Suppressor macrophage treated with lipopolysaccharide for 4 hours (primary cell): ENCODE measurements at regions not wholly inside any gene's neighbourhood (a gene's known extent, or its start where the extent isn't known, plus 50 kb on each side); places are given as distances from the start of the nearest gene placed in this dataset.

Source experiments
- DNase-seq: peaks from one replicate; pipeline ENCODE4 v3.0.0-alpha.2; 2020

DNA sequence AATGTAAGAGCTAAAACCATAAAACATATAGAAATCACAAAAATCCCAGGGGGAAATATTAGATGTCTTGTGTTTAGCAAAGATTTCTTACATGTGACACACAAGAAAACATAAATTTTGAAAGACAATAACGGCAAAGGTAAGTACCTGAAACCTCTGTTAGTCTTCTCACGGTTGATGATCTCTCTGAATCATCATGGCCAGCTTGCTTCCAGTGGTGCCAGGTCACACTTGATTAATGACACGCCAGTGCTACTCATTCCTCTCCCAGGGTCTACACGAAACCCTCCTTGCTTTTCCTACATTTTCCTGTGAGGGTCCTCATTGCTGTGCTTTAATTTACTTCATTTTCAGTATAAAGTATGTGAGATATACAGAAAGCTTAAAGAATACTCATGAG lies 114.4 kb upstream of the PARP11 start:
- no peak for DNase-seq

GRCh38 chr12:3980504-3981272 lies 107.5 kb upstream of the PARP11 start:
- DNase-seq = no peak

GRCh38 chr12:3977621-3978020 lies 104.4 kb upstream of the PARP11 start:
- DNase-seq = no peak

- DNase-seq = no peak
Measured at GRCh38 chr12:3976351-3976938, 103.2 kb upstream of the PARP11 start.

GRCh38 chr12:3975652-3976051 lies 102.5 kb upstream of the PARP11 start:
- no peak for DNase-seq

DNA sequence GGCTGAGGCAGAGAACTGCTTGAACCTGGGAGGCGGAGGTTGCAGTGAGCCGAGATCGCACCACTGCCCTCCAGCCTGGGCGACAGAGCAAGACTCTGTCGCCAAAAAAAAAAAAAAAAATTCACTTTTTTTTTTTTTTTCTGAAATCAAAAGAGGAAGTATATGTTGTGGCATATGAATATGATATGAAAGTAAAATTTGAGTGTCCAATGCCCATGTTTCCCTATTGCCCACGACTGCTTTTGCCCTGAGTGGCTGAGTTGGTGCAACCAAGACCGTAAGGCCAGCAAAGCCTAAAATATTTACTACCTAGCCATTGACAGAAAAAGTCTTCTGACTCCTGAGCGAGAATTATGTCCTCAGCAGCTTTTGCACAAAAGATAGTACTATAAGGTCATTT lies 101.7 kb upstream of the PARP11 start:
- peak; percentile 65 for DNase-seq

- peak; percentile 77 for DNase-seq
Measured at GRCh38 chr12:3973973-3974644, 100.9 kb upstream of the PARP11 start.

- no peak for DNase-seq
Measured at GRCh38 chr12:3973269-3973884, 100.2 kb upstream of the PARP11 start.

DNA sequence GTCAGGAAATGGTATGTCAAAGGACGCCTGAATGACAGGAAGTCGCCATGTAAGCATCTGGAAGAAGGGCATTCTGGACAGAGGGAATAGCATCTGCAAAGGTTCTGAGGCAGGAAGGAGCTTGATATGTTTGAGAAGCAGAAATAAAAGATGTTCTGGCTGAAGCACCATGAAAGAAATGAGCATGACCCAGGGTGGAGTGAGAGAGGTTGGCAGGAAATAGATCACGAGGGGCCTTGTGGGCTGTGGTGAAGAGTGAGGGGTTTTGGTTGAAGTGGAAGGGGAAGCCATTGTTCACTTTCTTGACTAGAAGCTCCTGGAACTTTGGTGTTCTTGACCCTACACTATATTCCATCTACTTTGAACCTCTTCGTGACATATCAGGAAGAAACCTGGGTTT lies 99.4 kb upstream of the PARP11 start:
- DNase-seq = no peak

GRCh38 chr12:3968523-3968922 lies 95.3 kb upstream of the PARP11 start:
- DNase-seq = no peak

- no peak for DNase-seq
Measured at GRCh38 chr12:3967556-3968160, 94.5 kb upstream of the PARP11 start.

DNA sequence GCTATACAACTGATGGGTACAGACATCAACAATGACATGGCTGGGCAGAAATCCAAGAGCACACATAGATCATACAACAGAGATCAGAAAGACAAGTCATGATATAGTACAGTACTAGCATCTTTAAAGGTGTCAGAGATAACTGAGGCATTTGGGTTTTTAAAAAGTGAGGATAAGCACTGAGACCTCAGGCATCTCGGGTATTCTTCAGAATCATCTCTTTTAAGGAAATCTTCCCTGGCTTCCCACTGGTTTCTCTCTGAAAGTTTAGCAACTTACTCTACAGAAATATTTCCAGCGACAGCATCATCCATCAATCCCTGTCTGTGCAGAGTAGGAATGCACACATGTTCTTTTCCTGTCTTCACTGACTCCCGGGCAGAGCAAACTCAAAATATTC lies 93.2 kb upstream of the PARP11 start:
- DNase-seq = no peak

DNA sequence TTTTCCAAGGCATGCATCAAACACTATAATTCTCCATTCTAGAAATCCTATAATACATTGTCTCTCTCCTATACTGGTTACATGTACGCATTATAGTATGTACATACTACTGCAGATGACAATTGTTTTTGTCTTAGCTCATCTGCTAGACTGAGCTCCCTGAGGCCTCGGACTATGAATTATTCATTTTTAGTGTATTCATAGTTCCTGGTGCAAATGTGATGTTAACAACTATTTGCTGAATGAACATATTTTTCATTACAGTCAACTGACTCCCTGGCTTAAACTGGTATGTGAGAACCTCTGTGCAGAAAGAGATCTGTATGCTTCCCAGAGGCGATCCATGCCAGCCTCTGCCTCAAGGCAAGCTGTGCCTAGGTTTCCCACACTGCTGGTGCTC lies 91.8 kb upstream of the PARP11 start:
- no peak for DNase-seq

- peak; percentile 35 for DNase-seq
Measured at GRCh38 chr12:3964439-3964838, 91.2 kb upstream of the PARP11 start.

DNA sequence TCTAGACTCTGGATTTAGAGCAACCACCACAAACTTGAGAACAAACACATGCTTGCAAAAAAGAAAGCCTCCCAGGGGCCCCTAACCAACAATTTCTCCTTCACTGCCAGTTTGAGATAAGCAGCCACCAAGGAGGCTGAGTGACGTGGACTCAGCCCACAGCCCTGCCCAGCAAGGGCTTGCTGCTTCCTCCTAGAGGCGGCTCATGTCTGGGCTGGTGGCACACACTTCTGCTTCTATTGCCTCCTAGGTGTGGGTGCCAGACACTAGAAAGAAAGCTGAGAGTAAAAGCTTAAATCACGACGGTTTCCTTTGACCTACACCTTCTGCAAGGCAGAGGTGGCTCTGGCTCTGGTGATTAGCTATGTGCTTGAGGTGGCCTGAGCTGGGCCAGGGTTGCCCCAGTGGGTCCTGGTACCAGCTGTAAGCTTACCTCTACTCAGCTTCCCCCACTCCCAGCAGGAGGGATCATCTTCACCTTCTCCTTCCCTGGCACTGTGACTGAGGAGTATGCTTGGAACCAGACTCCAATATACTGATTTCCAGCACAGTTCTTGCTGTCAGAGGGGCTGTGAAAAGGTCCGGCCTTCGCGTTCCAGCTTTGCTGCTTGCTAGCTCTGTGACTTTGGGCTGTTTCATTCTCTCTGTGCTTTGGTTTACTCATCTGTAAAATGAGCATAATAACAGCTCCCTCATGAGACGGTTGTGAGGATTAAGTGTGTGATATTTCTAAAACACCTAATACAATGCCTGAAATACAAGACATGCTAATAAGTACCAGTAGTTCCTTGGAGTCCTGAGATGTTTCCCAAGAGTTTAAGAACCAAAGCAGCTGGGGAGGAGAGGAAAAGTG lies 89.7 kb upstream of the PARP11 start:
- peak; percentile 71 for DNase-seq

GRCh38 chr12:3961591-3961990 lies 88.4 kb upstream of the PARP11 start:
- no peak for DNase-seq

DNA sequence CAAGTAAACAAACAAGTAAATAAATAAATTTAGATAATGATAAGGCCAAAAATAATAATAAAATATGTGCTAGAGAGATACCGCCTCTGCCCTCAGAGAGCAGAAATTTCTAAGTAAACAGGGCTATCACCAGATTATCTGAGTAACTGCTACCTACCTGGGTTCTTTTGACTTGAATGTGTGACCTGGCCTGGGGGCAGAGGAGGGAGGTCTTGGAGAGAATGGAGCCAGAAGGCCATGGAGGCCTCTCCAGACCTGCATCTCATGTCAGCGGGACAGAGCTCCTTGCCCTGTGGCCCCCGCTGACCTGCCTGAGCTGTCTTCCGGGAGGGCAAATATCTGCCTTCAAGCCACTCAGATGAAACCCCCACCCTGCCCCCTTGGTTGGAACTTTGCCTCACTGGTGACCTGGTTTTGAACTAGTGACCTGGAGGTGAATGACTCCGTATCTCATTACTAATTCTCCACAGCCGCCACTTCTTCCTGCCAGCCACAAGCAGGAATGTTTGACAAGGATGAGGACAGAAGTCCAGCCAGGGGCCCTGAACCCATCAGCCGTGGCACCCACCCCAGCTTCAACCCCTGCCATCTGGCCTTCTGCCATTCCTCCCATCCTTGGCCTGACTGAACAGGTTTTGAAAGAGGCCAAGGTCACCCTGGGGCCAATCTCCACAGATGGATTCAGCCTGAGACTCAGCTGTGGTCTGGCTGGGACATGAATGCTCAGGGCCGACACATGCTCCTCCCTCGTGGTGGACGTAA lies 86.8 kb upstream of the PARP11 start:
- DNase-seq = no peak

DNA sequence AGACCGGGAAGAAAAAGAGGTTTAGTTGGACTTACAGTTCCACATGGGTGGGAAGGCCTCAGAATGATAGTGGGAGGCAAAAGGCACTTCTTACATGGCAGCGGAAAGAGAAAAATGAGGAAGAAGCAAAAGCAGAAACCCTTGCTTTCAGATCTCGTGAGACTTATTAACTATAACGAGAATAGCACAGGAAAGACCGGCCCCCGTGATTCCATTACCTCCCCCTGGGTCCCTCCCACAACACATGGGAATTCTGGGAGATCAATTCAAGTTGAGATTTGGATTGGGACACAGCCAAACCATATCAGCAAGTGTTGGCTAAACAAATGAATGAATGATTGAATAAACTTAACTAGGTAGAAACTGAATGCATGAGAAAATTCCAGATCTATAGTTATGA lies 85.3 kb upstream of the PARP11 start:
- DNase-seq = peak; percentile 18

GRCh38 chr12:3951380-3952135 lies 78.4 kb upstream of the PARP11 start:
- DNase-seq = no peak

DNA sequence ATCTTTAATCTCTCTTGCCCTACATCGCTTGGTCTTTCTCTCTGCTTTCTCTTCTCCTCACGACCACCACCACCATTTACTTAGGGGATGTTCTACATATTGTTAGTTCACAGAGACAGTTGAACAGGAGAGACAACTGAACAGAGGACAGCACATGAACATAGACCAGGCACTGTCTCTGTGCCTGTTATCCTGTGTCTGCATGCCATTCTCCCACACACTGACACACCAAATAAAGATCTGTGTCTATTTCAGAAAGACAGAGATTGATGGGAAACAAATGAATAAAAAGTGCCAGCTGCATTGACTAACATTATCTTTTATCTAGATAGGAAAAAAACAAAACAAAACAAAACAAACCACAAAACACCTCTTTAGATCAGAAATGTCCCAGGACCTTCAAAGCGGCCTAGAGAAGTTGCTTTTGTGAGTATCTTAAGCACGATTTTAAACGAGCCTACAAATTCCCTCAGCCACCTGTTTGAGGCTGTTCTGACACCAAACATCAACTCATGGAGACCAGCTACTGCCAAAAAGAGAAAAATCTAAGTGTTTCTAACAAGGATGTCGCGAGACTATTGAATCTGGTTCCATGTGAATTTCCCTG lies 77.6 kb upstream of the PARP11 start:
- DNase-seq = no peak
